A549 (cell line): ENCODE measurements at regions not wholly inside any gene's neighbourhood (a gene's known extent, or its start where the extent isn't known, plus 50 kb on each side); places are given as distances from the start of the nearest gene placed in this dataset.

ENCODE experiments used
- BCL3 ChIP-seq: fragments of >200 bp; sonication (Bioruptor Twin); formaldehyde crosslinking; IDR thresholded peaks from 3 replicates; pipeline ENCODE4 v1.6.1; 2016
- ESRRA ChIP-seq: fragments of 150-350 bp; IDR thresholded peaks from 2 replicates; pipeline ENCODE4 v1.6.1; 2014; ENCODE audit warnings: mild to moderate bottlenecking, low read length, borderline replicate concordance
- HOXA7 ChIP-seq: fragments of 250-450 bp; sonication (Bioruptor Pico); IDR thresholded peaks from 2 replicates; pipeline ENCODE4 v1.5.0; 2020; ENCODE audit warnings: mild to moderate bottlenecking, moderate library complexity

GRCh38 chr7:23928418-23928775 is 218.4 kb downstream of the STK31 start:
- no peak for TF ChIP-seq HOXA7
- TF ChIP-seq ESRRA = no peak
- TF ChIP-seq BCL3 = no peak
